LNCAP (cell line): ENCODE measurements at regions not wholly inside any gene's neighbourhood (a gene's known extent, or its start where the extent isn't known, plus 50 kb on each side); places are given as distances from the start of the nearest gene placed in this dataset.

ENCODE experiments used
- TF ChIP-seq, protein P1 (sequence below): fragments of 450-650 bp; IDR thresholded peaks from 2 replicates; pipeline ENCODE4 v1.5.1; 2017; ENCODE audit warnings: mild to moderate bottlenecking

DNA sequence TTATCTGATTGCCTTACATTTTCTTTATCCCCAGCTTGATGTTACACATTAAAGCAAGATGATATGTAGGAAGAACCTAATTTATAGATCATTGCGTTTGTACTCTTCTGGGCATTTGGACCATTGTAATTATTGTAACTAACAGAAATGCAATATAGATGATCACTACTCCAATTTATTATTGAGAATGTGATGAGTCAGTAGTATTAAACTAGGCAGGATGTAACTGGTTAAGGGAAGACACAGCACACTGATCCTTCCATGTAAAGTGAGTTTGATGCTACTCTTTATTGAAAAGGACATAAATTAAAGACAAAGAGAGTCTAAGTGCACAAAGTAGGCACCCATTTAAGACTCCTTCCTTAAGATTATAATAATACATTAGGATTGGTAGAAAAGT, 223.8 kb downstream of the KIF2B start:
- TF ChIP-seq, protein P1, sequence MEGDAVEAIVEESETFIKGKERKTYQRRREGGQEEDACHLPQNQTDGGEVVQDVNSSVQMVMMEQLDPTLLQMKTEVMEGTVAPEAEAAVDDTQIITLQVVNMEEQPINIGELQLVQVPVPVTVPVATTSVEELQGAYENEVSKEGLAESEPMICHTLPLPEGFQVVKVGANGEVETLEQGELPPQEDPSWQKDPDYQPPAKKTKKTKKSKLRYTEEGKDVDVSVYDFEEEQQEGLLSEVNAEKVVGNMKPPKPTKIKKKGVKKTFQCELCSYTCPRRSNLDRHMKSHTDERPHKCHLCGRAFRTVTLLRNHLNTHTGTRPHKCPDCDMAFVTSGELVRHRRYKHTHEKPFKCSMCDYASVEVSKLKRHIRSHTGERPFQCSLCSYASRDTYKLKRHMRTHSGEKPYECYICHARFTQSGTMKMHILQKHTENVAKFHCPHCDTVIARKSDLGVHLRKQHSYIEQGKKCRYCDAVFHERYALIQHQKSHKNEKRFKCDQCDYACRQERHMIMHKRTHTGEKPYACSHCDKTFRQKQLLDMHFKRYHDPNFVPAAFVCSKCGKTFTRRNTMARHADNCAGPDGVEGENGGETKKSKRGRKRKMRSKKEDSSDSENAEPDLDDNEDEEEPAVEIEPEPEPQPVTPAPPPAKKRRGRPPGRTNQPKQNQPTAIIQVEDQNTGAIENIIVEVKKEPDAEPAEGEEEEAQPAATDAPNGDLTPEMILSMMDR, result no peak

DNA sequence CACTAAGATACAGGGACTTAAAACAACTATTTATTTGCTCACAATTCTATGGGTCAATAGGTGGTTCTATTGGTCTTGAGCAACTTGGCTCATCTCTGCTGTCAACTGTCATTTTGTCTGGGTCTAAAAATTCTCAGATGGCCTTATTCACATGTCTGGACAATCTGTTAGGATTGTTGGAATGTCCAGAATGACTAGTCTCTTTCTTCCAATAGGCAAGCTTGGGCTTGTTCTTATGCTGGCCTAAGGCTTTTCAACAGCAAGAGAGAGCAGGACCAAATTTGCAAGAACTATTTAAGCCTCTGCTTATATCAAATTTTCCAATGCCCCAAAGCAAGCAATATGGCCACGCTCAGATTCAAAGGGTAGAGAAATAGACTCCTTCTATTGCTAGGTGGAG, 240.9 kb downstream of the KIF2B start:
- TF ChIP-seq, protein P1, result no peak

DNA sequence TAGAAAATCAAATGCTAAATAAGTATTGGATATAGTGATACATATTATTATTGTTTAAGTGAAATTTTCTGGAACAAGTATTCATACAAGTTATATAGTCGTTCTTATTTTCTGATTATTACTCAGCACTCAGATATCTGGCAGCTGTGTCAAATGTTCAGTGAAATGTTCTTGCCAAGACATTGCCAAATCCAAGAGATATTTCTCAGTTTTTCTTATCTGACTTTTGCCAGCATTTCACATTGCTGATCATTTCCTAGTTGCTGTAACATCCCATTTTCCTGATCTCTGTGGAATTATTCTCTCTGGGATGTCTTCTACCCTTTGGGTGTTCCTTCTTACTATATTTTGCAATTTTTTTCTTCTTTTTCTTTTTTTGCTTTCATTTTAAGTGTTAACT, 262.3 kb downstream of the KIF2B start:
- TF ChIP-seq, protein P1, result no peak

DNA sequence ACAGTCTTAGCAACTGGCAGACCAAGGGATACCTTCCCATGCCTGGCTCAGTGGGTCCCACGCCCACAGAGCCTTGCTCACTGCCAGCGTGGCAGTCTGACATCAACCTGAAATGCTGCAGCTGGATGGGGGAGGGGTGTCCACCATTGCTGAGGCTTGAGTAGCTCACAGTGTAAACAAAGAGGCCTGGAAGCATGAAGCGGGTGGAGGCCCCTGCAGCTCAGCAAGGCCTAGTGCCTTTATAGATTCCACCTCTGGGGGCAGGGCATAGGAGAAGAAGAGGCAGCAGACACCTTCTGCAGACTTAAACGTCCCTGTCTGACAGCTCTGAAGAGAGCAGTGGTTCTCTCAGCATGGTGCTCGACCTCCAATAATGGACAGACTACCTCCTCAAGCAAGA, 263.2 kb downstream of the KIF2B start:
- TF ChIP-seq, protein P1, result no peak

DNA sequence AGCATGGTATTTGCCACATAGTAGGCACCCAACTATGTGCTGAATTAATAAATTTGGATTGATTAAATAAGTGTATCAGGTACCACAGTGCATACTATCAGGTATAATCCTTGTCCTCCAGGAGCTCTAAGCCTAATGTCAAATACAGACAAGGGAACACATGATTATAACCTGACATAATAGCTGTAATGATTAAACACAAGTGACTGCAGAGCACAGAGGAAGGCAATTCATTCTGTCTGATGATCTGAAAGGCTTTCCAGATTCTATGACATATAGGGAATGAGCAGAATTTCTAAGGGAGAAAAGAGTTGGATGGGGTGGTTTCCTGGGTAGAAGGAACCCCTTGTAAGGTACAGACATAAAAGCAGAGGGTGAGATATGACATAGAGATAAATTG, 273.5 kb downstream of the KIF2B start:
- TF ChIP-seq, protein P1, result no peak

DNA sequence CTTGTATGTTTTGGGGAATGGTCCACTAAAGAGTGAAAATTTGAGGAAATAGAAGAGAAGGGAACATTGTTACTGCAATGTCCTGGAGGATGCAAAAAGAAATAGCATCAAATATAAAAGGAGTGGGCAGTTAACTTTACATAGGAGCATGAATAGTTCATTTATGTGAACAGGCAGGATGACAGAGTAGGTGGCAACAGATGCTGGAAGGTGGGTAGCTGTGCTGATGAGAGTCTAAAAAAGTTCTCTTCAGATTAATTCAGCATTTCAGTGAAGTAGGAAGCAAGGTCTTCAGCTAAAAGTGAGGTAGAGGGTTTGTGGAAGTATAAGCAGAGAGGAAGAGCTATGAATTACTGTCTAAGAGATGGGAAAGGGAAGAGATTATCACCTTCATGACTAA, 276.5 kb downstream of the KIF2B start:
- TF ChIP-seq, protein P1, result no peak

DNA sequence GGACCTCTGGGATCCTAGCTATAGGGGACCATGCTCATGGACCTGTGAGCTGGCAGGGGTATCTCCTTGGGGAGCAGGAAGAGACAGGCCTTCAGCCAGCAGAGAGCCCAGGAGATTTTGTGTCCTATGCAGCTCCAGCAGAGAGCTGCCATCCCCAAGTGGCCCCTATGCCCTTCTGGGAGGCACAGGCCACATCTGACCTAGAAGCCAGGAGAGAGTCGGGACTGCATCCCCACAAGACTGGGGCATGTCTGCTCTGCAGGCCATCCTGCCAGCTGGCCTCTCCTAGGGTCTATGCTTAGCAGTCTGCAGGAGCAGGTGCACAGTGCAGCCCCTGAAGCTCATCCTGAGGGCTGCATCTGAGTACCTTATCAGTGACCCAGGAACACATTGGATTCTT, 279.5 kb downstream of the KIF2B start:
- TF ChIP-seq, protein P1, result no peak

DNA sequence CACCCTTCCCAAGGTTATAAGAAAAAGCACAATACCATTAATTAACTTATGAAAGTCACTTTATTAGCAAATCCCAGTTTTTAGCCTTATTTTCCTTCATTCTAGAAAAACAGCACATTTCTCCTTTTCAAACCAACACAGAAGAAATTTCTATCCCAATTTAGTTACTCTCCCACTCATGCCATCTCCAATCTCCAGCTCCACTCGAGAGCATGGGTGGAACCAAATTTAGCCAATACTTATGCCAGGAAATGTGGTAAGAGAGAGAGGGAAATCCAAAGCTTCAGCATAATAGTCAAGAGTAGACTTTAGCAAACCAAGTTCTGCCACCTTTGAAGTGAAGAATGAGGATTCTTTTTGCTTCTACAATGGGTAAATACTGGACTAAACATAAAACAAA, 288.8 kb downstream of the KIF2B start:
- TF ChIP-seq, protein P1, result no peak
